H1 (cell line): ENCODE measurements at regions not wholly inside any gene's neighbourhood (a gene's known extent, or its start where the extent isn't known, plus 50 kb on each side); places are given as distances from the start of the nearest gene placed in this dataset.
A peak's percentile ranks its signal among the peaks of the same experiment; 100 is the strongest.

ENCODE experiments used
- TAF1 ChIP-seq: IDR thresholded peaks from 2 replicates; pipeline ENCODE4 v1.6.1; 2011; ENCODE audit warnings: mild to moderate bottlenecking, low read depth, low read length
- YY1 ChIP-seq: IDR thresholded peaks from 2 replicates; pipeline ENCODE4 v1.6.1; 2011; ENCODE audit warnings: low read depth, mild to moderate bottlenecking, low read length

- TF ChIP-seq YY1 (0 out of 2 replicates have a peak, but pooled peaks have one; percentile 19), TAF1 (no peak)
Observed at GRCh38 chr6:6384520-6384919, 64.1 kb upstream of the F13A1 start (continued).
